Transverse colon (tissue), 4 donors: ENCODE measurements at regions not wholly inside any gene's neighbourhood (a gene's known extent, or its start where the extent isn't known, plus 50 kb on each side); places are given as distances from the start of the nearest gene placed in this dataset.

Source experiments
- DNase-seq: peaks from one replicate; pipeline ENCODE4 v3.0.0-alpha.2; 2019
- H3K27ac ChIP-seq, 4 donors: fragments of 200-600 bp; sonication (generic); 2 replicates each; pipeline ENCODE4 v1.5.1; 2016 to 2018; ENCODE audit warnings: inconsistent platforms in 4 of 4
- H3K27me3 ChIP-seq: fragments of 200-600 bp; sonication (generic); 2 replicates; pipeline ENCODE4 v1.5.1; 2017; ENCODE audit warnings: inconsistent platforms
- H3K36me3 ChIP-seq, 4 donors: fragments of 200-600 bp; sonication (generic); 2 replicates each; pipeline ENCODE4 v1.5.1; 2017 to 2019; ENCODE audit warnings: inconsistent platforms in 4 of 4
- H3K4me1 ChIP-seq, 4 donors: fragments of 200-600 bp; sonication (generic); 2 replicates each; pipeline ENCODE4 v1.5.1; 2017 to 2020; ENCODE audit warnings: inconsistent platforms in 4 of 4
- H3K4me3 ChIP-seq, 4 donors: fragments of 200-600 bp; sonication (generic); 1 replicate in 1 of 4; 2 replicates in 3 of 4; pipeline versions ENCODE4 v1.5.1 to v1.6.1; 2017 to 2019; ENCODE audit warnings: inconsistent platforms in 4 of 4
- H3K9me3 ChIP-seq, 2 donors: fragments of 200-600 bp; sonication (generic); 2 replicates each; pipeline ENCODE4 v1.5.1; 2017 to 2019; ENCODE audit warnings: inconsistent platforms in 2 of 2
- EP300 ChIP-seq: sonication (generic); formaldehyde crosslinking; IDR thresholded peaks from one replicate; pipeline ENCODE4 v1.6.1; 2017; ENCODE audit warnings: antibody characterized with exemption, low read depth
- POLR2A ChIP-seq: fragments of 450-650 bp; IDR thresholded peaks from one replicate; pipeline ENCODE4 v1.6.1; 2016; ENCODE audit warnings: antibody characterized with exemption, mild to moderate bottlenecking, moderate library complexity
- POLR2AphosphoS5 ChIP-seq, 3 donors: sonication (generic); formaldehyde crosslinking; IDR thresholded peaks; one replicate each; pipeline ENCODE4 v1.6.1; 2016; ENCODE audit warnings: antibody characterized with exemption in 3 of 3
- WGBS, 2 donors: methylation state at CpG; one replicate each; pipeline ENCODE4 v1.1.5; 2018; ENCODE audit warnings: low coverage in 1 of 2; 5-methylcytosine and 5-hydroxymethylcytosine counted together
- in situ Hi-C, 4 donors: fragments of 200-750 bp; cut with MboI; loops; one replicate each; pipeline versions ENCODE4 v1.15.0 to v1.15.1; 2017; ENCODE audit warnings: low sequenced_read_pairs in 3 of 4, low pct_ligation_motif_present in 1 of 4, low pct_unique_long_range_greater_than_20kb in 1 of 4
- intact Hi-C: fragments of 100-400 bp; cut with DNase I; formaldehyde crosslinking; loops from one replicate; pipeline ENCODE4 v1.15.1; 2023; ENCODE audit warnings: low total_unique reads
- TF ChIP-seq, protein P1 (sequence below), 5 experiments: fragments of 200-600 bp in 3 of 5; fragments of 450-650 bp in 2 of 5; sonication (generic) in 3 of 5; IDR thresholded peaks; 1 replicate in 2 of 5; 2 replicates in 3 of 5; pipeline ENCODE4 v1.5.1; 2016 to 2017; ENCODE audit warnings: antibody characterized with exemption in 5 of 5, inconsistent platforms in 3 of 5, mild to moderate bottlenecking in 2 of 5, moderate library complexity in 1 of 5

DNA sequence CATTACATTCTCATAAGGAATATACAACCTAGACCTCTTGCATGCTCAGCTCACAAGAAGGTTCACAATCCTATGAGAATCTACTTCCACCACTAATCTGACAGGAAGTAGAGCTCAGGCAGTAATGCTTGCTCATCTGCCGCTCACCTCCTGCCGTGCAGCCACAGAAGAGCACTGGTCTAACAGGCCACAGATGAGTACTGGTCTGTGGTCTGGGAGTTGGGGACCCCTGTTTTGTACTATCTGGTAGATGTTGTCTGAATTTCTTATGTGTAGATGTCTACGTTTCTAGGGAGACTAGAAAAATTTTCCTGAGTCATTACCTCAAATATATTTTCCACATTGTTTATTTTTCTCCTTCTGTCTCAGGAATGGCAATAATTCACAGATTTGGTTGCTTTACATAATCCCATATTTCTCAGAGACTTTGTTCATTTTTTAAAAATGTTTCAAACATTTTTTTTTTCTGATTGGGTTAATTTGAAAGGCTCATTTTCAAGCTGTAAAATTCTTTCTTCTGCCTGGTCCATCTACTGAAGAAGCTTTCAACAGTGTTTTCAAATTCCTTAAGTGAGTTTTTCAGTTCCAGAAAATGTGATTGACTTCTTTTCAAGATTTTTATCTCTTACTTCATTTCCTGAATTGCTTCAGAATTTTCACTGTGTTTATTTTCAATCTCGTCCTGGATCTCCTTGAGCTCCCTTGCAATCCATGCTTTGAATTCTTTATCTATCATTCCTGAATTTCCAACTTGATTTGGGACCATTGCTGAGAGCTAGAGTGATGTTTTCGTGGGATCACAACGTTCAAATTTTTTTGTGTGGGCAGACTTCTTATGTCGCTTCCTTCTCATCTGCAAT is 1322.2 kb downstream of the PCDH9 start:
- Histone ChIP-seq H3K27me3 (no peaks in the 10 kb centered on the region), H3K4me1 (no peaks in the 10 kb centered on the region), H3K27ac (no peak overlapping the region), H3K9me3 (no peaks in the 10 kb centered on the region), H3K4me3 (no peak overlapping the region), H3K36me3 (no peaks in the 10 kb centered on the region)
- no peak for DNase-seq
- TF ChIP-seq EP300 (no peak), POLR2A (no peak), POLR2AphosphoS5 (IDR thresholded peaks at IDR 0.05) (no peak)
- TF ChIP-seq, protein P1, sequence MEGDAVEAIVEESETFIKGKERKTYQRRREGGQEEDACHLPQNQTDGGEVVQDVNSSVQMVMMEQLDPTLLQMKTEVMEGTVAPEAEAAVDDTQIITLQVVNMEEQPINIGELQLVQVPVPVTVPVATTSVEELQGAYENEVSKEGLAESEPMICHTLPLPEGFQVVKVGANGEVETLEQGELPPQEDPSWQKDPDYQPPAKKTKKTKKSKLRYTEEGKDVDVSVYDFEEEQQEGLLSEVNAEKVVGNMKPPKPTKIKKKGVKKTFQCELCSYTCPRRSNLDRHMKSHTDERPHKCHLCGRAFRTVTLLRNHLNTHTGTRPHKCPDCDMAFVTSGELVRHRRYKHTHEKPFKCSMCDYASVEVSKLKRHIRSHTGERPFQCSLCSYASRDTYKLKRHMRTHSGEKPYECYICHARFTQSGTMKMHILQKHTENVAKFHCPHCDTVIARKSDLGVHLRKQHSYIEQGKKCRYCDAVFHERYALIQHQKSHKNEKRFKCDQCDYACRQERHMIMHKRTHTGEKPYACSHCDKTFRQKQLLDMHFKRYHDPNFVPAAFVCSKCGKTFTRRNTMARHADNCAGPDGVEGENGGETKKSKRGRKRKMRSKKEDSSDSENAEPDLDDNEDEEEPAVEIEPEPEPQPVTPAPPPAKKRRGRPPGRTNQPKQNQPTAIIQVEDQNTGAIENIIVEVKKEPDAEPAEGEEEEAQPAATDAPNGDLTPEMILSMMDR (IDR thresholded peaks at IDR 0.05), result no peak
- intact Hi-C loops (no loop called here), in situ Hi-C loops (no loop called here)
- WGBS, 2 donors, result 70 to 82% methylated on average over 5 to 7 of the region's 7 CpGs

DNA sequence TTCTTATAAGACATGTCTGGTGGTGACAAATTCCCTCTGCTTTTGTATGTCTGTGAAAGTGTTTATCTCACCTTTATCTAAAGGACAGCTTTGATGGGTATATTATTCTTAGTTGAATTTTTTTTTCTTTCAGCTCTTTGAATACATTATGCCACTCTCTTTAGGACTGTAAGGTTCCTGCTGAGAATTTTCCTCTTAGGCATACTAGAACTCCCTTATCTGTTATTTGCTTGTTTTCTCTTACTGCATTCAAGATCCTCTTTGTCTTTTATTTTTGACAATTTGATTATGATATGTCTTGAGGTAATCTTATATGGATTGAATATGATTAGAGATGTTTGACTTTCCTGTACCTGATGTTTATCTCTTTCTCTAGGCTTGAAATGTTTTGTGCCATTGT is 1328.4 kb downstream of the PCDH9 start:
- no peak for DNase-seq
- Histone ChIP-seq H3K9me3 (peaks cover 0 to 2% of the 10 kb centered on the region in 2 donors), H3K4me1 (no peaks in the 10 kb centered on the region), H3K27me3 (no peaks in the 10 kb centered on the region), H3K4me3 (no peak overlapping the region), H3K36me3 (no peaks in the 10 kb centered on the region), H3K27ac (no peak overlapping the region)
- in situ Hi-C loops (no loop called here), intact Hi-C loops (no loop called here)
- no peak for TF ChIP-seq POLR2A
- TF ChIP-seq, protein P1 (IDR thresholded peaks at IDR 0.05), result no peak
- TF ChIP-seq EP300, result no peak
- no peak for TF ChIP-seq POLR2AphosphoS5 (IDR thresholded peaks at IDR 0.05)

DNA sequence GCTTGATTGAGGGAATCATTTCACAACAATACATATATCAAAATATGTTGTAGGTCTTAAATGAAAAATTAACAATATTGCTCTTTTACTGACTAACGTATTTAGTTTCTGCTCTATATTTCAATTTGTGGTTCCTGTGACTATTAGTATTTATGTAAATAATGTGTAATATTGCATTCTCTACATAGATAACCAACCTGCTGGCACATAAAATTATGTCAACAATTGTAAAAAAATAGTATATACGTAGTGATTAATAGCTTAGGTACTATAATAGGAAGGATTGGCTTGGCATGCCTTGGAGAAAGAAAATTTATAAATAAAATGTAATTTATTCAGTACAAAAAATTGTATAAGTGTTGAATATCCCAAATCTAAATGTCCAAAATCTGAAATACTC is 1336.1 kb downstream of the PCDH9 start:
- in situ Hi-C loops, result no loop called here

DNA sequence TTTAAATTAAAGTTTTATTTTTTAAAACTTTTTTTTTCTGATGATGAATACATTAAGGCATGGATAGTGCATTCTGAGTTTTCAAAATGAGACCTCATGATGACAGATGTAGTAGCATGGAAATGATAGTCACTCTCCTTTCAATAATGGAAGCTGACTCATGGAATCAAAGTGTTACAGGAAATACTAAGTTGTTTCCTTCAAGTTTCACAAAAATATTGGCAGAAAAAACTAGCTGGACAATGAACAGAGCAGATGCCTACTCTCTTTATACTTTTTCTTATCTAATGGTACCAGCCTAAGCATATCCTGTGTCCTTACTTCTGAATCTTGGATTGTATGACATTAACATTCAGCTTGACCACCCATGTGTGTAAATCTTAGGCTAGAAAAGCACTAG is 1337.3 kb downstream of the PCDH9 start:
- H3K36me3 ChIP-seq, result no peaks in the 10 kb centered on the region
- TF ChIP-seq EP300 (no peak), POLR2A (no peak), POLR2AphosphoS5 (IDR thresholded peaks at IDR 0.05) (no peak)
- TF ChIP-seq, protein P1 (IDR thresholded peaks at IDR 0.05), result no peak
- no peaks in the 10 kb centered on the region for H3K4me1 ChIP-seq
- intact Hi-C loops (no loop called here), in situ Hi-C loops (no loop called here)
- H3K27ac ChIP-seq, result no peak overlapping the region
- DNase-seq, result no peak
- no peaks in the 10 kb centered on the region for H3K27me3 ChIP-seq
- H3K4me3 ChIP-seq, result no peak overlapping the region
- no peaks in the 10 kb centered on the region for H3K9me3 ChIP-seq

More for the DNA sequence above, 1336.1 kb downstream of the PCDH9 start:
- TF ChIP-seq POLR2AphosphoS5 (IDR thresholded peaks at IDR 0.05) (no peak), POLR2A (no peak), EP300 (no peak)
- TF ChIP-seq, protein P1 (IDR thresholded peaks at IDR 0.05), result no peak
- 71 to 75% methylated on average over 2 of the region's 2 CpGs for WGBS, 2 donors
- no peak for DNase-seq
- Histone ChIP-seq H3K4me1 (no peaks in the 10 kb centered on the region), H3K36me3 (no peaks in the 10 kb centered on the region), H3K9me3 (no peaks in the 10 kb centered on the region), H3K27ac (no peak overlapping the region), H3K4me3 (no peak overlapping the region), H3K27me3 (no peaks in the 10 kb centered on the region)
- intact Hi-C loops, result no loop called here
